Activated CD8-positive, alpha-beta T cell treated with anti-CD3 and anti-CD28 coated beads, Interleukin-2, amount 10 ng/mL, durations not matched to agents 7 days and 5 days (primary cell): ENCODE measurements at regions not wholly inside any gene's neighbourhood (a gene's known extent, or its start where the extent isn't known, plus 50 kb on each side); places are given as distances from the start of the nearest gene placed in this dataset.
"Not testable (repeated sequence)": the region's sequence is repeated elsewhere in the genome, so short reads cannot be mapped to it uniquely, and the experiment has no call there.

Experiments used
- ATAC-seq: fragments of 150-1000 bp; cut with Tn5 transposase; one replicate; pipeline ENCODE4 v1.10.0; 2021; ENCODE audit warnings: moderate library complexity
- CTCF ChIA-PET: fragments of 350-600 bp; sonication (Branson Sonifier 250); formaldehyde crosslinking; loops from one replicate; lab custom pipeline; 2021; ENCODE audit warnings: antibody characterized with exemption; lab: Charles Lee
- POLR2A ChIA-PET: fragments of 350-600 bp; sonication (Branson Sonifier 250); formaldehyde crosslinking; loops from one replicate; lab custom pipeline; 2021; ENCODE audit warnings: antibody characterized with exemption; lab: Charles Lee
- DNase-seq: peaks from one replicate; pipeline ENCODE4 v3.0.0-alpha.2; 2020
- H3K27ac Mint-ChIP-seq: one replicate; pipeline ENCODE4 v1.8.0; 2021; ENCODE audit warnings: mild to moderate bottlenecking, mixed read lengths
- H3K27me3 Mint-ChIP-seq: one replicate; pipeline ENCODE4 v1.8.0; 2021; ENCODE audit warnings: low read depth, mixed read lengths
- H3K36me3 Mint-ChIP-seq: one replicate; pipeline ENCODE4 v1.8.0; 2021; ENCODE audit warnings: low read depth, mixed read lengths
- H3K4me1 Mint-ChIP-seq: one replicate; pipeline ENCODE4 v1.8.0; 2021; ENCODE audit warnings: low read depth, mixed read lengths
- H3K4me3 Mint-ChIP-seq: one replicate; pipeline ENCODE4 v1.8.0; 2021; ENCODE audit warnings: mild to moderate bottlenecking, mixed read lengths
- H3K9me3 Mint-ChIP-seq: one replicate; pipeline ENCODE4 v1.8.0; 2022; ENCODE audit warnings: mixed read lengths; ENCODE audit not compliant: insufficient read depth

- Mint-ChIP-seq H3K27ac (no peak overlapping the region), H3K27me3 (no peaks in the 10 kb centered on the region), H3K4me3 (no peak overlapping the region), H3K36me3 (no peaks in the 10 kb centered on the region), H3K4me1 (no peaks in the 10 kb centered on the region), H3K9me3 (peaks cover 14% of the 10 kb centered on the region)
- ATAC-seq, result no peak
- CTCF ChIA-PET, result no interaction called here
- no peak for DNase-seq
- POLR2A ChIA-PET, result no interaction called here
Observed at GRCh38 chr11:97514446-97514845, 1124.6 kb downstream of the JRKL start.

GRCh38 chr11:97516688-97517087, 1126.9 kb downstream of the JRKL start:
- ChIA-PET POLR2A (no interaction called here), CTCF (no interaction called here)
- no peak overlapping the region for H3K4me3 Mint-ChIP-seq
- peaks cover 14% of the 10 kb centered on the region for H3K9me3 Mint-ChIP-seq
- H3K27ac Mint-ChIP-seq, result no peak overlapping the region
- no peaks in the 10 kb centered on the region for H3K36me3 Mint-ChIP-seq
- H3K27me3 Mint-ChIP-seq, result no peaks in the 10 kb centered on the region
- DNase-seq (no peak), ATAC-seq (no peak)
- H3K4me1 Mint-ChIP-seq, result no peaks in the 10 kb centered on the region

GRCh38 chr11:97525273-97525672, 1135.5 kb downstream of the JRKL start:
- ChIA-PET CTCF (no interaction called here), POLR2A (no interaction called here)
- ATAC-seq (no peak), DNase-seq (no peak)
- no peaks in the 10 kb centered on the region for H3K4me1 Mint-ChIP-seq
- no peak overlapping the region for H3K27ac Mint-ChIP-seq
- no peaks in the 10 kb centered on the region for H3K36me3 Mint-ChIP-seq
- no peak overlapping the region for H3K4me3 Mint-ChIP-seq
- H3K27me3 Mint-ChIP-seq, result no peaks in the 10 kb centered on the region
- peaks cover 10% of the 10 kb centered on the region for H3K9me3 Mint-ChIP-seq

GRCh38 chr11:97537407-97538150, 1147.8 kb downstream of the JRKL start:
- ChIA-PET CTCF (no interaction called here), POLR2A (no interaction called here)
- no peak overlapping the region for H3K4me3 Mint-ChIP-seq
- H3K9me3 Mint-ChIP-seq, result peaks cover 4% of the 10 kb centered on the region
- ATAC-seq (no peak), DNase-seq (no peak)
- H3K27ac Mint-ChIP-seq, result no peak overlapping the region
- no peaks in the 10 kb centered on the region for H3K4me1 Mint-ChIP-seq
- no peaks in the 10 kb centered on the region for H3K27me3 Mint-ChIP-seq
- no peaks in the 10 kb centered on the region for H3K36me3 Mint-ChIP-seq

GRCh38 chr11:97544431-97544830, 1154.6 kb downstream of the JRKL start:
- Mint-ChIP-seq H3K27me3 (no peaks in the 10 kb centered on the region), H3K36me3 (no peaks in the 10 kb centered on the region), H3K4me1 (no peaks in the 10 kb centered on the region), H3K27ac (no peak overlapping the region), H3K9me3 (peaks cover 12% of the 10 kb centered on the region), H3K4me3 (no peak overlapping the region)
- DNase-seq (no peak), ATAC-seq (no peak)
- CTCF ChIA-PET, result no interaction called here
- POLR2A ChIA-PET, result no interaction called here

GRCh38 chr11:97548280-97548679, 1158.5 kb downstream of the JRKL start:
- no peak overlapping the region for H3K4me3 Mint-ChIP-seq
- DNase-seq (no peak), ATAC-seq (no peak)
- no peak overlapping the region for H3K27ac Mint-ChIP-seq
- CTCF ChIA-PET, result no interaction called here
- H3K36me3 Mint-ChIP-seq, result no peaks in the 10 kb centered on the region
- POLR2A ChIA-PET, result no interaction called here
- no peaks in the 10 kb centered on the region for H3K27me3 Mint-ChIP-seq
- H3K4me1 Mint-ChIP-seq, result no peaks in the 10 kb centered on the region
- H3K9me3 Mint-ChIP-seq, result peaks cover 10% of the 10 kb centered on the region

- no peaks in the 10 kb centered on the region for H3K4me1 Mint-ChIP-seq
Observed at GRCh38 chr11:97557399-97557798, 1167.6 kb downstream of the JRKL start.

GRCh38 chr11:97567801-97568200, 1178.0 kb downstream of the JRKL start:
- no peak for ATAC-seq
- no peaks in the 10 kb centered on the region for H3K4me1 Mint-ChIP-seq
- CTCF ChIA-PET, result no interaction called here
- H3K9me3 Mint-ChIP-seq, result peaks cover 26% of the 10 kb centered on the region
- H3K27me3 Mint-ChIP-seq, result no peaks in the 10 kb centered on the region
- H3K4me3 Mint-ChIP-seq, result no peak overlapping the region
- POLR2A ChIA-PET, result no interaction called here
- DNase-seq, result no peak
- no peak overlapping the region for H3K27ac Mint-ChIP-seq
- no peaks in the 10 kb centered on the region for H3K36me3 Mint-ChIP-seq

More at GRCh38 chr11:97557399-97557798, 1167.6 kb downstream of the JRKL start:
- H3K4me3 Mint-ChIP-seq, result no peak overlapping the region
- H3K36me3 Mint-ChIP-seq, result no peaks in the 10 kb centered on the region
- ATAC-seq (no peak), DNase-seq (no peak)
- H3K27ac Mint-ChIP-seq, result no peak overlapping the region
- no peaks in the 10 kb centered on the region for H3K27me3 Mint-ChIP-seq
- H3K9me3 Mint-ChIP-seq, result peaks cover 8% of the 10 kb centered on the region
- POLR2A ChIA-PET, result no interaction called here
- CTCF ChIA-PET, result no interaction called here

- no peaks in the 10 kb centered on the region for H3K4me1 Mint-ChIP-seq
- ChIA-PET POLR2A (no interaction called here), CTCF (no interaction called here)
- no peak for DNase-seq
- no peaks in the 10 kb centered on the region for H3K27me3 Mint-ChIP-seq
- H3K36me3 Mint-ChIP-seq, result no peaks in the 10 kb centered on the region
- no peak overlapping the region for H3K27ac Mint-ChIP-seq
- no peak for ATAC-seq
- peaks cover 19% of the 10 kb centered on the region for H3K9me3 Mint-ChIP-seq
- H3K4me3 Mint-ChIP-seq, result no peak overlapping the region
Observed at GRCh38 chr11:97570636-97571035, 1180.8 kb downstream of the JRKL start.

GRCh38 chr11:97573771-97574170, 1184.0 kb downstream of the JRKL start:
- H3K4me1 Mint-ChIP-seq, H3K27me3 Mint-ChIP-seq, H3K9me3 Mint-ChIP-seq, DNase-seq, H3K36me3 Mint-ChIP-seq, H3K4me3 Mint-ChIP-seq, POLR2A ChIA-PET, CTCF ChIA-PET, ATAC-seq, H3K27ac Mint-ChIP-seq: not testable (repeated sequence)

- H3K27me3 Mint-ChIP-seq, result no peaks in the 10 kb centered on the region
- DNase-seq (no peak), ATAC-seq (no peak)
- no peak overlapping the region for H3K27ac Mint-ChIP-seq
- no peaks in the 10 kb centered on the region for H3K4me1 Mint-ChIP-seq
- no peaks in the 10 kb centered on the region for H3K36me3 Mint-ChIP-seq
- ChIA-PET CTCF (no interaction called here), POLR2A (no interaction called here)
- H3K4me3 Mint-ChIP-seq, result no peak overlapping the region
- H3K9me3 Mint-ChIP-seq, result peaks cover 8% of the 10 kb centered on the region
Observed at GRCh38 chr11:97574976-97575665, 1185.3 kb downstream of the JRKL start.

GRCh38 chr11:97607291-97608000, 1217.6 kb downstream of the JRKL start:
- H3K4me3 Mint-ChIP-seq, result no peak overlapping the region
- H3K4me1 Mint-ChIP-seq, result no peaks in the 10 kb centered on the region
- DNase-seq (no peak), ATAC-seq (no peak)
- no peak overlapping the region for H3K27ac Mint-ChIP-seq
- peaks cover 6% of the 10 kb centered on the region for H3K9me3 Mint-ChIP-seq
- POLR2A ChIA-PET, result no interaction called here
- H3K27me3 Mint-ChIP-seq, result no peaks in the 10 kb centered on the region
- CTCF ChIA-PET, result no interaction called here
- no peaks in the 10 kb centered on the region for H3K36me3 Mint-ChIP-seq
